Stimulated activated CD4-positive, alpha-beta T cell treated with anti-CD3 and anti-CD28 coated beads, Interleukin-15, amount 100 ng/mL, for 24 hours (primary cell): ENCODE measurements at regions not wholly inside any gene's neighbourhood (a gene's known extent, or its start where the extent isn't known, plus 50 kb on each side); places are given as distances from the start of the nearest gene placed in this dataset.
"Not testable (repeated sequence)": the region's sequence is repeated elsewhere in the genome, so short reads cannot be mapped to it uniquely, and the experiment has no call there.

Experiments used
- DNase-seq: peaks from one replicate; pipeline ENCODE4 v3.0.0-alpha.2; 2020

DNA sequence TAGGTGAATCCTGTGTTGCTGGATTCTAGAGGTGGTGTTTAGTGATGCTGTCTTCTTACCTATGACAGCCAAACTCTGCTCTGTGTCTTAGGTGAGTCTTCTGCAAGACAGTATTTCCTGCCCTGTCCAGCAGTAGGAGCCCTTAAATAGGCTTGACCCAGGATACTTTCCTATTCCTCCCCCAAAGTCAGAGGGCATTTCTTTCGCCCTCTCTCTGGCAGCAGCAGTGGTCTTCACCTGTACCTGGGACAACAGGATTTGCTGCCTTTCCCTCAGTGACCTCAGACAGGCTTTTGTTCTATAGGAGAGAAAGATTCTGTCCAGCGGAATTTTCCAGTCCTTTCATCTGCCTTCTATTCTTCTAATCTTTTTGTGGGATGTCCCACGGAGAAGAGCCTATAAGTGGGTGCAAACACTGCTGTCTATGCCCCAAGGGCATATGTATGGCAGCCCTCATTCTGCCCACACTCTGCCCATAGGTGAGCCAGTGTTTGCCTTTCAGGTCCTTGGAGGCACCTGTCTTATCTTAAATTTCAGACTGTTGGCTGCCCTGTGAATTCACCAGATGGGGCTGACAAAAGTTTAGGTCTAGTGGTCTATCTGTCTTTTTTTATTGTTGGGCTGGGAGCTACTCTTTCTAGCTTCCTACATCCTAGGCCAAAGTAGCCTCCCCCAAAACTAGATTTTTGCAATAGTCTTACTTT lies 177.3 kb upstream of the SPOPL start:
- DNase-seq: no peak

DNA sequence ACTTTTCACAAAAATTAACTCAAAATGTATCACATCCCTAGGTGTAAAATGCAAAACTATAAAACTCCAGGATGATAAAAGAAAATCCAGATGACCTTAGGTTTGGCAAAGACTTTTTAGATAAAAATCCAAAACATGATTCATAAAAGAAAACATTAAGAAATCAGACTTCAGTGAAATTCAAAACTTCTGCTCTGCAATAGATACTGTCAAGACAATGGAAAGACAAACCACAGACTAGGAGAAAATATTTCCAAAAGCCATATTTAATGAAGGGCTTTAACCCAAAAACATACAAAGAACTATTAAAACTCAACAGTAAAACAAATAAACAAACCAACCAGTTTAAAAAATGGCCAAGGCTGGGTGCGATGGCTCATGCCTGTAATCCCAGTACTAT lies 173.6 kb upstream of the SPOPL start:
- no peak for DNase-seq

DNA sequence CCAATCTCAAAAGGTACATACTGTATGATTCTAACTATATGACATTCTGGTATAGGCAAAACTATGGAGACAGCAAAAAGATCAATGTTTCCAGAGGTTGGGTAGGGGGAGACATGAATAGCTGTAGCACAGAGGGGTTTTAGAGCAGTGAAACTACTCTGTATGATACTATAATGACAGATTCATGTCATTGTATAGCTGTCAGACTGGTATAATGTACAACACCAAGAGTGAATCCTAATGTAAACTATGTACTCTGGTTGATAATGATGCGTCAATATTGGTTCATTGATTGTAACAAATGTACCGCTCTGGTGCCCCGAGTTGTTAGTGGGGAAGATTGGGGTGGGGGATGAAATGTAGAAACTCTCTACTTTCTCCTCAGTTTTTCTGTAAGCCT lies 172.4 kb upstream of the SPOPL start:
- DNase-seq: no peak

DNA sequence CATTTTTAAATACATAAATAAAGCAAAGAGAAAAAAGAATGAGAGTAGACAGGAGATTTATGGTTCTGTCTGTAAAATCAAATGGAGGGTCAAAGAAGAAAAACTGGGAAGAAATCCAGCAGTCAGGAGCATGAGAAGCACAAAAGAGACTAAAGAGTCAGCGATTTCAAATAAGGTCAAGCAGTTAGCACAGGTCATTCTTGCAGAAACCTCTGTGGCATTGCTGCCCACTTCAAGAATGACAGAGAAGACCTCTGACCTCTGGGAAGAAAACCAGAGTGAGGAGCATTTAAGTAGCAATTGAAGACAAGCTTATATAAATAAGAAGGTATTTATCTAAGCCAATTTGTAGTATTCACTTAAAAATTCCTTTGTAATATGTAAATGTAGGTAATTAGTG lies 172.0 kb upstream of the SPOPL start:
- no peak for DNase-seq

DNA sequence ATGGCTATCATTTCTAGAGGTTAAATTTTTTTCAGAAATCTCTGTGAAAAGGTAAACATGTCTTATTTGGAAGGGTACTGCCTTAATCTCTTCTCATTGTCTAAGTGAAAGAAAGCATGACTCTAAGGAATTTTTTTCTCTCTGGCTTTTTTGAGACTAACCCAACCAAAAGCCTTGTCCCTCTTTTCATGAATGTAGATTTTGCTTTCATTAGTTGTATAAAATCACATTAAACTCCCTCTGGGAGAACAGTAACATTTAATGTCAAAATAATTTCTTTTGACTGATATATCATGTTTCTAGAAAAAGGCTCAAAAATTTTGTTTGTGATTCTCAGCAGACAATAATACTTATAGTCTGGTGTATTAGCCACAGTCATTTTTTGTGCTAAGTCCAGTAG lies 168.4 kb upstream of the SPOPL start:
- no peak for DNase-seq

DNA sequence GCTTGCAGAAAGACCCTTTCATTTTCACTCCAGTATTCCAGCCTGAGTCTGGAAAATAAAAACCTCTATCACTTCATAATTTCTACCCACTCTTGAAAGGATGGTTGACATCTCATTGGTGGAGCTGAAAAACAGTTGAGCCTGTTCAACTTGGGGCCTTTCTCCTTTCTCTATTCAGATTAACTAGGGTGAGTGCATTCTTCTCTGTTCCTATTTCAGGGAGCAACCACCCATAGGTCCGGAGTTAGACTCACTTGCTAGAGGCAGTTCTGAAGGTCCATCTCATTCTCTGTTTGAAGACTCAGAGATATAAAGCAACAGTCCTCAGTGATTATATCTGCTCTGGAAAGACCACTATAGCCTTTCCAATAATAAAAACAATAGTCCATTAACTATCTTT lies 167.9 kb upstream of the SPOPL start:
- DNase-seq: no peak

DNA sequence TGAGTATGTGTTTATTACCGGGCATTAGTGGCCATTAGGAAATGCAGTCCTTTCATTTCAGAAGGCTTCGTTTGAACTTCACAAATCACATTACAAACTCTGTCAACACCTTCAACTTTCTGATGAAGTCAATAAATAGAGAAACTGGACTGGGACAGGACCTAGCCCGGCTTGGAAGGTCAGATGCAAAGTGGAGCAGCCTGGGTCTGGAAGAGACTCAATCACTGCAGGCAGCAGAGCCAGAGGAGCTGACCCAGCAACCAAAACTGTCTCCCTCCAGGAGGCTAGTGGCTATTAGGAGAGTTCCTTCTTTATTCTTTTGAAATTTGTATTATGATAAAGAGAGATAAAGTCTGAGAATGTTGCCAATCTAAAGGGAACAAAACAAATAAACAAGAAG lies 167.2 kb upstream of the SPOPL start:
- no peak for DNase-seq

DNA sequence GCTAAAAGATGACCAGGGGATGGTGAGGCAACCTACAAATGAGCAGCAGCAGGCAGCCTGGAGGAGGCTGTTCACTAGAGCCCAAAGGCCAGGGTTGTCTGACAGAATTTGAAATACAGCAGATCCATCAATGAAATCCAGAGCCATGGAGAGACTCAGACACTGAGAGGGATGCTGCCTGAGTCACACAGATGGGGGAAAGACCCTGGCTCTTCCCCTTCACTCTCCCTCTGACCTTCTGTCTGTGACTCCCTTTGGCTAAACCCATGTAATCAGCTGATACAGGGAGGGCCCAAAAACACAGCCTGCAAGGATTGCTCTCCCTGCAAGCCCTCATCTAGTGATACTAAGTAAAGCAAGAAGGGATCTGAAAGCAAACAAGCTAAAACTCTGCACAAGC lies 166.5 kb upstream of the SPOPL start:
- no peak for DNase-seq

DNA sequence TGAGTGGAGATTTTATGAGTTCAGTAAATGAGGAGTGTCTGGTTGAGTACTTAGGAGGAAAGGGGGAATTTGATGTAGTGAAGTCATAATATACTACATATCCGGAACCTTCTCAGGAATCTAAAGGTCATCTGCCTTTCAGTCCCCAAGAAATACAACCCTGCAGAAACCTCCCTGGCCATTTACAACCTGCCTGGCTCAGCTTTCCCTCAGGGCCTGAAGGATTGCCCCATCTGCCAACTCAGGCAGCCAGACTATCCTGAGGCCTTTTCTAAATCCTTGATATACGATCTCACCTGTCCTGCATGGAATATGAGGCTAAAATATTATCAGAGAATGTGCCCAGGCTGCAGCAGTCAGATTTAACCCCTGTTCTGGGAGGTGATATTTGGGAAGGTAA lies 165.4 kb upstream of the SPOPL start:
- no peak for DNase-seq

DNA sequence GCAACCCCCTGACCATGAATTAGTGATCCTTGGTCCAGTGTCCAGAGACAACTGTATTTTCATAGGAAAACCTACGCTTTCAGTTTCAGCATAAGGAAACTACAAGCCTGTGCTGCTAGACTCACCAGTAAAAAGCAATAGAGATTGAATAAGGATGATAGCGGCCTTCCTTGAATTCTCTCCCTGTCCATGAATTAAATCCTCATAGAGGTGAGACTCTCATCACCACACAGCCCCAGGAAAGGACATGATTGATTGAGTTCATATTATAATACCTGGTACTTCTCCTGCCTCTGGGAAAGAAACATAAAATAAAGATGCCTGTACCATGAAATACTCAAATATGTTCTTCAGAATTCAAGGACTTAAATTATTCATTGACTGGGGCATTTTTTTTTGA lies 146.3 kb upstream of the SPOPL start:
- DNase-seq: no peak

DNA sequence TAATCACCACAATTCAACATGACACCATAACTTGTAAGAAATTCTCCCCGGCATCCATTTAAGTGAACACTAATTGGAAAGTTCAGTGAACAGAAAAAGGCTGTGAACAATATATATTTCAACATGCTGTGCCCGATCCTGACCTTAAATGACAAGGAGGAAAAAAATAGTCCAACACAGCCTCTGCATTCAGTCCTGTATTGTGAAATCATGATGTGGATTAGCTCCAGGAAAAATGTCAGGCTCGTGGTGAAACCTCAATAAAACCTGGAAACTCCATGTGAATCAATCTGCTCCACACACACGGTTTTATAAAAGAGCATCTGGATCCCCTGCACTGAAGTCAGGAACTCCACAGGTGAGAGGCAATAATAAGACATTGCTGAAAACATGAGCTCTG lies 145.4 kb upstream of the SPOPL start:
- DNase-seq: no peak

DNA sequence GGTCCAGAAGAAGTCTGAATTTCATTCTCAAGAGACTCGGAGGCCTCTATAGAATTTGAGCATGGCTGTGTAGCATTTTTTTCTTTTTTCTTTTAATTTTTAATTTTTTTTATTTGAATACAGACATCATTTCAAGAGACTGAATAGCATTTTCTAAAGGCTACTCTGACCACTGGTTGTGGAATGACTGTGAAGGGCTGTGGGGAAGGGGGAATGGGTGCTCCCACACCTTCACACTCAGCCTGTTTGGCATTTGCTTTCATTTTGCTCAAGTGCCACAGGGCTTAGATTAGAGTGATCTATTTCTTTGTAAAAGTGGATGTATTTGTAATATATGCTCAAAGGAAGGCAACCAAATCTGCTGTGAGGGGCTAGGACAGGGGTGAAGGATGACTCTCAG lies 142.0 kb upstream of the SPOPL start:
- DNase-seq: no peak

DNA sequence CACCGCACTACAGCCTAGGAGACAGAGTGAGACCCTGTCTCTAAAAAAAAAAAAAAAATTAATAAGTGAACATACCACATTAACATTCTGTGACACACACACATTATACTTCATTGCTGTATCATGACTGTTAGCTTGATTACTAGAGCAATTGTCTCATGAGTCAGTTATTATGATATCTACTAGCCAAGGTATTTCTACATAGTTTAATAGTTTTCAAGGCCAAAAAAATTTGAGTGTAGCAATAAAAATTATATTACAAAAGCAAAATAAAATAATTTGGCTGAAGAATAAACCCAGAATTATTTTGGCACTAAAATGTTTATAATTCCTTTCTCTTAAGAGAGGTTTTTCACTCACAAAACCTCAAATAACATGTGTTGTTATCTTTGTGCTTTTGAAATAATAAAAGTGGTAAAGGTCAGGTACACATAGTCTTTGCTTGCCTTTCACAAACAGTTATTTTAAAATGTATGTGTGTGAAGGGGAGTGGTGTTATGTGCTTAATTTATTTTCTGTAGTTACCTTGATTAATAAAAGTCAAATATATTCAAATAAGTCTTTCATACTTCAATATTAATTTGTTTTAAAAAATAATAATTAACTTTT lies 136.9 kb upstream of the SPOPL start:
- DNase-seq: no peak

DNA sequence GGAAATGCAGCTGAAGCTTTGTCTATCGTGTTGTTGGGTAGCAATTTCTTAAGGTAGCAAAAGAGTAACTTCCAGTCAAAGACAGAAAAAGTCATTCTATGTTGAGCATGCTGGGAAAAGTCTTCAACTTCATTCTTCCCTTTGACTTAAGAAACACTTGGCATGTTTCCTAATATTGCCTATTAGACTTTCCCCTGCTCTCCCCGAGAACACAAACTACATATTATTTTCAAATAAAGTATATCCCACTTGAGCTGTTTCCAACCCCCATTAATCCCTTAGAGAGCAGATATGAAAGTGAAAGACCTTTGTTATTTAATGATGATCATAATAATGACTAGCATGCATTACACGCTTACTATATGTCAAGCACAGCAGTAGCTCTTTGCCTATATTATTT lies 136.0 kb upstream of the SPOPL start:
- DNase-seq: no peak

DNA sequence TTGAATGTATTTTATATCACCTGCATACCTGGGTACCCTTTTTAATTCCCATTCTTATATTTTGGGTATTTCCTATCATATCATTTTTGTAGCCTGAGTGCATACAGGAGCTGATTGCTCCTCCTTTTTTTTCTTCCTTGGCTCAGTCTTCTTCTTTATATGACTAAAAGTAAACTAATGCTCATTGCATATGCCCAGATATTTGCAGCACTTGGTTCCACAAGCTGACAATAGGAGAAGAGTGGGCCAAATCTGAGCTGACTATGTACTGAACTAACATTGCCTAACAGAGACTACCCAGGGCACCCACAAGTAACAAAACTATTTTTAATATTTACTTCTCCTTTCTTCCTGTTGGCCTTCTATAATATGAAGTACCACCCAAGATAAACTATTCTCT lies 131.7 kb upstream of the SPOPL start:
- no peak for DNase-seq

DNA sequence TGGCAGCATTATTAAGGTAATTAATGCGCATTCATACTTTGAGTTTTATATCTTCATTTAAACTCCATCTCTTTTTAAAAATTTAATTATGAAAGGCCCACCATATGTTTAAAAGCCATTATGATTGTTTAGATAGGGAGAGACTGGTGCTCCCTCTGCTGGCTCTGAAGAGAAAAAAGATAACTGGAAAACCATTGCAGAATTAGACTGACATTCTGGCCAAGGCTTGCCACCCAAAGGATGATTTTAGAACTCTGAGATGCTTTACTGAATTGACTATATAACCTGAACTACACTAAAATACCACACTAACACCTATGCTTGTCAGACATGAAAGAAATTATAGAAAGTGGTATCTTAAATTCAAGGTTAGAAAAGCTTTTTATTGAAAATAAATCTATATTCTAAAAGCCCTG lies 127.6 kb upstream of the SPOPL start:
- DNase-seq: no peak

DNA sequence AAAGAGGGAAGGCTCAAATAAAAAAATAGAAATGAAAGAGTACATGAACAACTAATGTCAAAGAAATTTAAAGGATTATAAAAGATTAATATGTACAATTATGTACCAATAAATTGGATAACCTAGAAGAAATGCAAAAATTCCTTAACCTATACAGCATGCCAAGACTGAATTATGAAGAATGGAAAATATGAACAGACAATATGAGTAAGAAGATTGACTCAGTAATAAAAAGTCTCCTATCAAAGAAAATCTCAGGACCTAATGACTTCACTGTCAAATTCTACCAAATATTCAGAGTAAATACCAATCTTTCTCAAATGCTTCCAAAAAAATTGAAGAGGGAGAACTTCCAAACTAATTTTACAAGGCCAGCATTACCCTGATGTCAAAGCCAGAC lies 120.2 kb upstream of the SPOPL start:
- DNase-seq: no peak

DNA sequence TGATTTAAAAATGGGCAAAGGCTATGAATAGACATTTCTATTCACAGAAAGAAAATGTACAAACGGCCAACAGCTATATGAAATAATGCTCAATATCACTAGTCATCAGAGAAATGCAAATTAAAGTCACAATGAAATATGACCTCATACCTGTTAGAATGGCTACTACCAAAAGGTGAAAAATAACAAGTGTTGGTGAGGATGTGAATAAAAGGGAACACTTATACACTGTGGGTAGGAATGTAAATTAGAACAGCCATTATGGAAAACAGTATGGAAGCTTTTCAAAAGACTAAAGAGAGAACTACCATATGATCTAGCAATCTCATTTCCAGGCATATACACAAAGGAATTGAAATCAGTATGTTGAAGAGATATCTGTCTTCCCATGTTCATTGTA lies 118.9 kb upstream of the SPOPL start:
- no peak for DNase-seq

DNA sequence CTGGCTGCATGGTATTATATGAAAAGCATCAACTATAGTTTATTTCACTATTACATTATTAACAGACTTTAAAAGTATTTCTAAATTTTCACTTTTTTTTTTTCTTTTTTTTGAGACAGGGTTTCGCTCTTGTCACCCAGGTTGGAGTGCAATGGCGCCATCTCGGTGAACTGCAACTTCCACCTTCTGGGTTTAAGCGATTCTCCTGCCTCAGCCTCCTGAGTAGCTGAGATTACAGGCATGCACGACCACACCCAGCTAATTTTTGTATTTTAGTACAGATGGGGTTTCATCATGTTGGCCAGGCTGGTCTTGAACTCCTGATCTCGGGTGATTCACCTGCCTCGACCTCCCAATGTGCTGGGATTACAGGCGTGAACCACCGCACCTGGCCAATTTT lies 115.4 kb upstream of the SPOPL start:
- DNase-seq: not testable (repeated sequence)

DNA sequence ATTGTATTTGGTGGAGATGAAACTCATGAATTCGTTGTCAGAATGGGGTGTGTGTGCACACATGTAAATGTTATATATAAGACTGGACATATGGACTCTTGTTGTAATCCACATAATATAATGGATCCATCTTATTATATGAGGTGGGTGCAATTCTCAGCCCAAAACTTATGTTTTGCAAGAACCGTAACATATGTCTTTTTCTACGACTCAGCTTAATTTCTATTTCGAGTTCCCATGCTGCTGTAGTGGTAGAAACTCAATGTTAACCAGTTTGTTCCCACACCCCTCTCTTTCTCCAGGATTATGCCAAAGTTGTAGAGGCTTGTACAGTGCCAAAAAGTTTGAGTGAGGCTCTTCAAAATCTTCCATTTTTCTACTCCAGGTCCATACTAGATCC lies 112.5 kb upstream of the SPOPL start:
- no peak for DNase-seq

DNA sequence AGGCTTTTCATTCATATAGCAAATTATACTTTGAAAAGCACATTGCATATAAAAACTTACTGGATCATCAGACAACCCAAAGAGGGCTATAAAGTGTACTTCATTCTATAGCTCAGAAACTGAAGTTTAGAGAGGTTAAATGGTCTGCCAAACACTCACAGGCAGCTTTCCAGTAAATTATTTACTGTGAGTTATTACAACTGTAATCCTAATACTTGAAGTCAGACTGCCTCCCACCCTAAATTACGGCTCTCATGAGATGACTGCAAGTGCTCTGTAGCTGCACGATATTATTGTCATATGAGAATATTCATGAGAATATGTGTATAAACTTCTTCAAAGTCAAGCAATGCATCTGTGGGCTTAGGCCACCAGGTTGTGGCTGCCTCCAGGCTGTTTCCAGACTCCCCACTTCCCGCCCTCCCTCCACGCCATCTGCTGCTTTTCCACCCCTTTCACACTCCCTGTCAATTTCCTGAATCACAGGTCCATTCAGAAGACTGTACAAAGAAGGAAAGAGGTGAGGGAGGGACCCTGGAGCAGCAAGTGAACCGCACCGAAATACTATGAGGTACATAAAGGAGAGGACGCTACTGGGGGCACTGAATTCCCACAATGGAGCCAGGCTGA lies 111.1 kb upstream of the SPOPL start:
- DNase-seq: no peak

DNA sequence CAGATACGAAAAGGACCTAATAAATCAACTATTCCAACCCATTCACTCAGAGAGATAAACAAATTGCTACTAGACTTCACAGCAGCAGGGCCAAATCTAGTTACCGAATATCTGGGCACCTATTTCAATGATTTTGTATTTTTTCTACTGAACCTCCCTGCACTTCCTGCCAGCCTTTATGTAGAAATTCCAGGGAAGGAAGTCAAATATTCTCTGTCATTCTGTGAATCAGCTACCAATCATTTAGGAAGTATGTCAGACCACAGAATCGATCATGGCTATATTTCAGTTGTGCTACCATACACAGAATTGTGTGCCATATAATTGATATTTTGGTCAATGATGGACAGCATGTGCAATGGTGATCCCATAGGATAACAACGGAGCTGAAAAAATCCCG lies 109.6 kb upstream of the SPOPL start:
- DNase-seq: no peak

DNA sequence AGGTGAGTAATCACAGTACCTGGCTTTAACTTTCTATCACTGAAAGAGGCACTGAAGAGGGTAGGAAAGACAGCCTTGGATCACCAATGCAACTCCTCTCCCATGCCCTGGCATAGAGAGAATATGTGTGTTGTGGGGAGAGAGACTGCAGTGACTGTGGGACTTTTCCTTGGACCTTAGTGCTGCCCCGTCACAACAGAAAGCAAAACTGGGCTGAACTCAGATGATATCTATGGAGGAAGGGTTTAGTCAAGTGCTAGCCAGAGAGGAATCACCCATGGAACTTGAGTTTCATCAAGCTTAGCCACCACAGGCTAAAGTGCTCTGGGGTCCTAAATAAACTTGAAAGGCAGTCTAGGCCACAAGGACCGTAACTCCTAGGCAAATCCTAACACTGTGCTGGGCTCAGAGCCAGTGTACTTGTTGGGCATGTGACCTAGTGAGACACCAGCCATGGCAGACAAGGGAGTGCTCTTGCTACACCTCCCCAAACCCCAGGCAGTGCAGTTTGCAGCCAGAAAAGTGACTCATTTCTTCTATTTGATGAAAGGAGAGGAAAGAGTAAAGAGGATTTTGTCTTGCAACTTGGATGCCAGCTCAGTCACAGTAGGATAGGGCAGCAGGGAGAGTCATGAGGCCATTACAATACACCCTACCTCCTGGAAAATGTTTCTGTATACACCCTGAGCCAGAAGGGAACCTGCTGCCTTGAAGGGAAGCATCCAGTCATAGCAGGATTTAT lies 105.8 kb upstream of the SPOPL start:
- no peak for DNase-seq

DNA sequence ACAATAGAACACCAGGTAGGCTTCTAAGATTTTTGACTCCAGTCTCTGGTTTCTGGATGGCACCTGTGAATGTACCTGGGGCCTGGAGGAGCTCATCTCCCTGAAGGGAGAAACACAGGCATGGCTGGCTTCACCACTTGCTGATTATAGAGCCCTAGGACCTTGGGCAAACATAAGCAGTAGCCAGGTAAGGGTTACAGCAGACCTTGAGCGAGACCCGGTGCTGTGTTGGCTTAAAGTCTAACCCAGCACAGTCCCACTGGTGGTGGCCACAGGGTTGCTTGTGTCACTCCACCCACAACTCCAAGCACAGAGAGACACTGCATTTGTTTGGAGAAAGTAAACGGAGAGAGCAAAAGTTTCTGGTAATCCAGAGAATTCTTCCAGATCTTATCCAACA lies 104.7 kb upstream of the SPOPL start:
- no peak for DNase-seq
